H1 (cell line): ENCODE measurements at regions not wholly inside any gene's neighbourhood (a gene's known extent, or its start where the extent isn't known, plus 50 kb on each side); places are given as distances from the start of the nearest gene placed in this dataset.

Experiments used
- CTCF ChIA-PET: fragments of 300-600 bp; sonication (Branson Sonifier 250); formaldehyde crosslinking; loops from one replicate; lab custom pipeline; 2021; ENCODE audit not compliant: partially characterized antibody; lab: Charles Lee
- POLR2A ChIA-PET: fragments of 300-600 bp; sonication (Branson Sonifier 250); formaldehyde crosslinking; loops from one replicate; lab custom pipeline; 2021; ENCODE audit warnings: inconsistent platforms; ENCODE audit not compliant: partially characterized antibody; lab: Charles Lee
- DNase-seq, 2 experiments: peaks; one replicate each; pipeline versions ENCODE4 v3.0.0 to v3.0.0-alpha.2; 2010 to 2022; ENCODE audit warnings: low spot score in 2 of 2, low read depth in 1 of 2, mixed read lengths in 1 of 2
- FAIRE-seq: peaks from 2 replicates; lab custom pipeline; 2011; peaks lifted over from hg19 to GRCh38; lab: Jason Lieb, UNC
- H2AFZ ChIP-seq: 2 replicates; pipeline ENCODE4 v1.8.1; 2012; ENCODE audit warnings: low read length, inconsistent platforms
- H2AK5ac ChIP-seq: 2 replicates; pipeline ENCODE4 v1.6.1; 2013; ENCODE audit warnings: low read depth, low read length
- H2BK120ac ChIP-seq: replicated peaks from 2 replicates; pipeline ENCODE3; 2013; ENCODE audit warnings: low read depth, low read length, inconsistent platforms
- H2BK12ac ChIP-seq: 2 replicates; pipeline ENCODE4 v1.6.1; 2013; ENCODE audit warnings: low read depth, low read length
- H2BK15ac ChIP-seq: 2 replicates; pipeline ENCODE4 v1.6.1; 2013; ENCODE audit warnings: low read length
- H2BK20ac ChIP-seq: 2 replicates; pipeline ENCODE4 v1.6.1; 2013; ENCODE audit warnings: low read length
- H2BK5ac ChIP-seq: 2 replicates; pipeline ENCODE4 v1.6.1; 2013; ENCODE audit warnings: low read depth, low read length
- H3K14ac ChIP-seq: 2 replicates; pipeline ENCODE4 v1.6.1; 2013; ENCODE audit warnings: inconsistent platforms; ENCODE audit not compliant: insufficient read length
- H3K18ac ChIP-seq: 2 replicates; pipeline ENCODE4 v1.6.1; 2013; ENCODE audit warnings: low read length; ENCODE audit errors: extremely low read depth
- H3K23ac ChIP-seq: 2 replicates; pipeline ENCODE4 v1.6.1; 2013; ENCODE audit warnings: inconsistent platforms; ENCODE audit not compliant: insufficient read length
- H3K23me2 ChIP-seq: 2 replicates; pipeline ENCODE4 v1.6.1; 2013; ENCODE audit warnings: low read depth, low read length
- H3K27ac ChIP-seq: 2 replicates; pipeline ENCODE4 v1.6.1; 2011; ENCODE audit warnings: low read depth, low read length, inconsistent platforms
- H3K27me3 ChIP-seq, 4 experiments: replicated peaks in 1 of 4; 1 replicate in 1 of 4; 2 replicates in 3 of 4; pipeline versions ENCODE4 v1.6.1 to v1.8.1; 2011 to 2013; ENCODE audit warnings: low read length in 3 of 4, mild to moderate bottlenecking in 3 of 4, inconsistent platforms in 2 of 4, mixed read lengths in 2 of 4, moderate library complexity in 1 of 4; ENCODE audit not compliant: control insufficient read depth in 3 of 4, insufficient read depth in 3 of 4; ENCODE audit errors: extremely low read depth in 1 of 4
- H3K36me3 ChIP-seq, 4 experiments: 2 replicates each; pipeline versions ENCODE4 v1.6.1 to v1.8.1; 2011 to 2013; ENCODE audit warnings: mild to moderate bottlenecking in 4 of 4, low read length in 3 of 4, moderate library complexity in 2 of 4, control low read depth in 1 of 4, inconsistent platforms in 1 of 4; ENCODE audit not compliant: insufficient read depth in 4 of 4, control insufficient read depth in 2 of 4
- H3K4ac ChIP-seq: replicated peaks from 2 replicates; pipeline ENCODE3; 2013; ENCODE audit warnings: low read length, low read depth, mixed read lengths, inconsistent platforms; ENCODE audit not compliant: insufficient read length
- H3K4me1 ChIP-seq, 4 experiments: replicated peaks in 1 of 4; 1 replicate in 1 of 4; 2 replicates in 3 of 4; pipeline versions ENCODE4 v1.6.1 to v1.8.1; 2011 to 2013; ENCODE audit warnings: low read length in 3 of 4, inconsistent platforms in 2 of 4, mixed read lengths in 1 of 4; ENCODE audit not compliant: insufficient read depth in 4 of 4, control insufficient read depth in 3 of 4
- H3K4me2 ChIP-seq, 2 experiments: 2 replicates each; pipeline versions ENCODE4 v1.6.1 to v1.8.1; 2011 to 2013; ENCODE audit warnings: low read depth in 2 of 2, low read length in 2 of 2, control low read depth in 1 of 2, inconsistent platforms in 1 of 2, mild to moderate bottlenecking in 1 of 2; ENCODE audit not compliant: insufficient read depth in 1 of 2
- H3K4me3 ChIP-seq, 4 experiments: fragments of 200-600, 300-600 bp in 1 of 4; sonication (generic), shearing (Covaris generic), sonication (Bioruptor Twin) in 1 of 4; 2 replicates each; pipeline versions ENCODE4 v1.5.1 to v1.8.1; 2011 to 2016; ENCODE audit warnings: low read length in 4 of 4, low read depth in 3 of 4, control low read depth in 2 of 4, inconsistent platforms in 2 of 4, mild to moderate bottlenecking in 2 of 4, mixed read lengths in 1 of 4, moderate library complexity in 1 of 4; ENCODE audit not compliant: insufficient read depth in 2 of 4; ENCODE audit errors: extremely low read depth in 1 of 4
- H3K56ac ChIP-seq: replicated peaks from 2 replicates; pipeline ENCODE3; 2013; ENCODE audit warnings: low read depth, mild to moderate bottlenecking, mixed read lengths, low read length, inconsistent platforms; ENCODE audit not compliant: insufficient read length
- H3K79me1 ChIP-seq: 2 replicates; pipeline ENCODE4 v1.6.1; 2013; ENCODE audit warnings: low read depth, low read length, control low read depth
- H3K79me2 ChIP-seq, 2 experiments: 2 replicates each; pipeline versions ENCODE4 v1.6.1 to v1.8.1; 2012 to 2013; ENCODE audit warnings: low read length in 2 of 2, mild to moderate bottlenecking in 2 of 2, inconsistent platforms in 1 of 2; ENCODE audit not compliant: insufficient read depth in 2 of 2, control insufficient read depth in 1 of 2
- H3K9ac ChIP-seq, 4 experiments: replicated peaks in 1 of 4; 1 replicate in 1 of 4; 2 replicates in 3 of 4; pipeline versions ENCODE4 v1.6.1 to v1.8.1; 2011 to 2013; ENCODE audit warnings: low read depth in 3 of 4, low read length in 3 of 4, control low read depth in 2 of 4, mild to moderate bottlenecking in 2 of 4, moderate library complexity in 2 of 4, inconsistent platforms in 1 of 4; ENCODE audit errors: extremely low read depth in 1 of 4
- H3K9me3 ChIP-seq, 2 experiments: 2 replicates each; pipeline versions ENCODE4 v1.6.1 to v1.8.1; 2012 to 2013; ENCODE audit warnings: mild to moderate bottlenecking in 2 of 2, moderate library complexity in 2 of 2, control low read depth in 1 of 2, inconsistent platforms in 1 of 2, low read depth in 1 of 2, low read length in 1 of 2, mixed read lengths in 1 of 2; ENCODE audit not compliant: insufficient read depth in 2 of 2
- H4K20me1 ChIP-seq, 2 experiments: replicated peaks in 1 of 2; 2 replicates each; pipeline versions ENCODE3 to v1.8.1; 2011 to 2013; ENCODE audit warnings: inconsistent platforms in 2 of 2, low read length in 2 of 2, mild to moderate bottlenecking in 1 of 2; ENCODE audit not compliant: insufficient read depth in 2 of 2, control insufficient read depth in 1 of 2
- H4K5ac ChIP-seq: 2 replicates; pipeline ENCODE4 v1.6.1; 2013; ENCODE audit warnings: low read length, low read depth, mixed read lengths, inconsistent platforms; ENCODE audit not compliant: insufficient read length
- H4K8ac ChIP-seq: 2 replicates; pipeline ENCODE4 v1.8.0; 2013; ENCODE audit warnings: mild to moderate bottlenecking, moderate library complexity, low read length, inconsistent platforms; ENCODE audit not compliant: insufficient read depth; ENCODE audit errors: extremely low read depth
- H4K91ac ChIP-seq: replicated peaks from 2 replicates; pipeline ENCODE3; 2013; ENCODE audit warnings: low read length, mixed read lengths, inconsistent platforms; ENCODE audit not compliant: insufficient read length
- CBX5 ChIP-seq: fragments of 300-800, 300-1000 bp; sonication (generic); IDR thresholded peaks from 2 replicates; pipeline ENCODE4 v1.7.1; 2016; ENCODE audit warnings: antibody characterized with exemption, low read length, low read depth
- E2F6 ChIP-seq: IDR thresholded peaks from 2 replicates; pipeline ENCODE4 v1.6.1; 2012; ENCODE audit warnings: inconsistent platforms
- EZH2 ChIP-seq: fragments of 200-600 bp; sonication (generic); IDR thresholded peaks from 2 replicates; pipeline ENCODE4 v1.7.1; 2012; ENCODE audit warnings: low read depth, mild to moderate bottlenecking, moderate library complexity, low read length, inconsistent platforms; ENCODE audit not compliant: severe bottlenecking
- HDAC6 ChIP-seq: IDR thresholded peaks from one replicate; pipeline ENCODE4 v1.7.1; 2012; ENCODE audit warnings: low read depth, mild to moderate bottlenecking, inconsistent platforms, low read length, moderate library complexity
- JUND ChIP-seq: IDR thresholded peaks from 2 replicates; pipeline ENCODE4 v1.6.1; 2011; ENCODE audit warnings: mild to moderate bottlenecking, improper control_type of control experiment, low read length
- MAX ChIP-seq: IDR thresholded peaks from 2 replicates; pipeline ENCODE4 v1.6.1; 2012; ENCODE audit warnings: inconsistent platforms
- POU5F1 ChIP-seq: IDR thresholded peaks from 2 replicates; pipeline ENCODE4 v1.6.1; 2011; ENCODE audit warnings: low read depth, mild to moderate bottlenecking, low read length, moderate library complexity
- SP4 ChIP-seq: IDR thresholded peaks from 2 replicates; pipeline ENCODE4 v1.6.1; 2012; ENCODE audit warnings: low read length, inconsistent platforms
- SUZ12 ChIP-seq: fragments of 200-600 bp; sonication (generic); IDR thresholded peaks from 2 replicates; pipeline ENCODE4 v1.6.1; 2012; ENCODE audit warnings: mild to moderate bottlenecking, inconsistent platforms, low read length, moderate library complexity, mixed read lengths

GRCh38 chr14:84998216-84998615 lies 531.7 kb upstream of the FLRT2 start:
- ChIA-PET POLR2A (no interaction called here), CTCF (interaction anchor here (0.7 kb wide), 1 partner anchor 209 kb away, joined by 3 read pairs; no protein-coding TSS in a partner anchor)
- Histone ChIP-seq H4K5ac (no peak overlapping the region), H2BK5ac (no peak overlapping the region), H3K4ac (no peak overlapping the region), H3K9me3 (no peaks in the 10 kb centered on the region), H4K8ac (no peak overlapping the region), H2AFZ (no peak overlapping the region), H4K20me1 (no peaks in the 10 kb centered on the region), H3K4me1 (no peaks in the 10 kb centered on the region), H3K4me2 (no peak overlapping the region), H3K36me3 (no peaks in the 10 kb centered on the region), H2BK12ac (no peak overlapping the region), H3K14ac (no peak overlapping the region), H3K23me2 (no peaks in the 10 kb centered on the region), H3K27me3 (no peaks in the 10 kb centered on the region), H3K56ac (no peak overlapping the region), H4K91ac (no peak overlapping the region), H2BK120ac (no peak overlapping the region), H3K18ac (no peak overlapping the region), H2BK20ac (no peak overlapping the region), H3K4me3 (no peak overlapping the region), H2BK15ac (no peak overlapping the region), H3K79me1 (no peaks in the 10 kb centered on the region), H3K27ac (no peak overlapping the region), H2AK5ac (no peak overlapping the region), H3K79me2 (no peaks in the 10 kb centered on the region), H3K9ac (no peak overlapping the region), H3K23ac (no peak overlapping the region)
- TF ChIP-seq E2F6 (no peak), SP4 (no peak), POU5F1 (no peak), EZH2 (no peak), HDAC6 (no peak), MAX (no peak), CBX5 (no peak), SUZ12 (no peak), JUND (no peak)
- FAIRE-seq (no peak), DNase-seq (no peak)
